Astrocyte of the spinal cord (primary cell): ENCODE measurements at regions not wholly inside any gene's neighbourhood (a gene's known extent, or its start where the extent isn't known, plus 50 kb on each side); places are given as distances from the start of the nearest gene placed in this dataset.

Experiments
- DNase-seq: peaks from one replicate; pipeline ENCODE4 v3.0.0; 2011; ENCODE audit warnings: low read depth, low spot score
- H3K4me3 ChIP-seq: 2 replicates; pipeline ENCODE4 v1.5.1; 2011; ENCODE audit warnings: low read depth, mild to moderate bottlenecking, low read length, moderate library complexity
- CTCF ChIP-seq: IDR thresholded peaks from 2 replicates; pipeline ENCODE4 v1.5.1; 2012; ENCODE audit warnings: low read depth, mild to moderate bottlenecking, low read length, inconsistent platforms
- in situ Hi-C: cut with HindIII; loops from 2 replicates; pipeline ENCODE4 v1.10.0; 2017; ENCODE audit warnings: low sequenced_read_pairs

- no peak for DNase-seq
- in situ Hi-C loops = no loop called here
- H3K4me3 ChIP-seq = no peak overlapping the region
- TF ChIP-seq CTCF = no peak
Measured at GRCh38 chr15:95044745-95045417, 813.5 kb downstream of the MCTP2 start.

GRCh38 chr15:95051861-95052260 lies 820.5 kb downstream of the MCTP2 start:
- H3K4me3 ChIP-seq = no peak overlapping the region
- DNase-seq = no peak
- in situ Hi-C loops = no loop called here
- TF ChIP-seq CTCF = no peak

- H3K4me3 ChIP-seq = no peak overlapping the region
- no peak for DNase-seq
- TF ChIP-seq CTCF = no peak
- in situ Hi-C loops = no loop called here
Measured at GRCh38 chr15:95059346-95059905, 828.1 kb downstream of the MCTP2 start.

- no peak for DNase-seq
- no peak overlapping the region for H3K4me3 ChIP-seq
- in situ Hi-C loops = no loop called here
- TF ChIP-seq CTCF = no peak
Measured at GRCh38 chr15:95068701-95069521, 837.5 kb downstream of the MCTP2 start.

GRCh38 chr15:95075792-95076677 lies 844.7 kb downstream of the MCTP2 start:
- DNase-seq = peak; percentile 14
- no peak overlapping the region for H3K4me3 ChIP-seq
- TF ChIP-seq CTCF = no peak
- in situ Hi-C loops = no loop called here

- in situ Hi-C loops = no loop called here
- H3K4me3 ChIP-seq = no peak overlapping the region
- DNase-seq = no peak
- TF ChIP-seq CTCF = no peak
Measured at GRCh38 chr15:95076678-95076990, 845.3 kb downstream of the MCTP2 start.
